Right lung (tissue), 2 donors: ENCODE measurements at regions not wholly inside any gene's neighbourhood (a gene's known extent, or its start where the extent isn't known, plus 50 kb on each side); places are given as distances from the start of the nearest gene placed in this dataset.
"Not testable (repeated sequence)": the region's sequence is repeated elsewhere in the genome, so short reads cannot be mapped to it uniquely, and the experiment has no call there.

ENCODE experiments used
- DNase-seq, 2 donors: peaks; one replicate each; pipeline ENCODE4 v3.0.0-alpha.2; 2013

GRCh38 chr13:110010404-110011138 lies 224.2 kb upstream of the IRS2 start:
- DNase-seq: no peak

DNA sequence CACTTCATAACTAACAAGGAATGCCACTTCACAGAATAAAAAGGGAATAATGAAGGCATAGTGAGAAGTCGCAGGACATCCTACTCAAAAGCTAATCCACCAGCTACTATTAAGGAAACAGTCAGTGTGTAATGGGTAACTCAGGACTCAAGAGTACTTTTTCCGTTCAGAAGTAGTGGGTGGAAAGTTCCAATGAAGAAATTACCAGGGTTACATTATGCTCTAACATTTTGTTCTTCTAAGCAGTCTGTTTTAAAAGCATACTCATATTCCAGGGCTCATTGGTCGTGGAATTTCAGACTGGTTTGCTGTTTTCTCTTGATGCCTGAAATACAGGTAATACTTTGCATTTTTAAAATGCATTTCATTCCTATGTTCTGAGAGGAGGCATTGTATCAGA lies 222.4 kb upstream of the IRS2 start:
- DNase-seq: no peak

DNA sequence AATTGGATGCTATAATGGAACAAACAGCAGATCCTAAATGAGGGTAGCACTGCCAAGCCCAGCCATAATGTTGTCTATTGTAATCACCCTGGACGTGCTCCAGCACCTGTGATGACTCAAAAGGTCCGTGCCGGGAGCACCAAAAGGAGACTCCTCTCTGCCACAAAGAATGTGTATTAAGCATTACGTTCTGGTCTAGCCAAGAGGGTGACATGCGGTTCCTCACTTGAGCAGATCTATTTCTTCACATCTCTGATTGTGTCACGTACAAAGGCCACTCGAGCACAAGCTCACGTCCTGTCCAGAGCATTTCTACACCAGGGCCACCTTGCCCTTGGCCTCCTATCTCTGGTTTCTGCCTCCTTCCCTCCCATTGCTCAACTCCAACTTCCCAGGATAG lies 219.9 kb upstream of the IRS2 start:
- no peak for DNase-seq

- no peak for DNase-seq
Measured at GRCh38 chr13:110005563-110005962, 219.2 kb upstream of the IRS2 start.

DNA sequence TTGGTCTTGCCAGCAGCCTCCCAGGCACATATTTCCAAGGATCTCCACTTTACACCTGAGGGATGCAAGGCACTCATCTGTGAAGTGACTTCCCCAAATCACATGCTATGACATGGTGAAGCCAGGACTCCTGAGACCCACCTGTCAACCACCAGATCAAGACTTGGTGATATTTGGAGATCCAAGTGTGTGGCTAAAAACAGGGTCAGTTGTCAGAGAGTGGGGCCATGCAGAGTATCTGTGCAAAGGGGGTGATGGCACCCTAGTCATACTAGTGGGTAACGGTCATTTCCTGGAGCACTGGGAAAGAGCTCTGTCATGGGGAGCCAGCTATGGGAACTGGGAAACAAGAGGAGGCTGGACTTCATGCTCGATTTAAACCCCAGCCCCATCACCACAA lies 218.4 kb upstream of the IRS2 start:
- no peak for DNase-seq

DNA sequence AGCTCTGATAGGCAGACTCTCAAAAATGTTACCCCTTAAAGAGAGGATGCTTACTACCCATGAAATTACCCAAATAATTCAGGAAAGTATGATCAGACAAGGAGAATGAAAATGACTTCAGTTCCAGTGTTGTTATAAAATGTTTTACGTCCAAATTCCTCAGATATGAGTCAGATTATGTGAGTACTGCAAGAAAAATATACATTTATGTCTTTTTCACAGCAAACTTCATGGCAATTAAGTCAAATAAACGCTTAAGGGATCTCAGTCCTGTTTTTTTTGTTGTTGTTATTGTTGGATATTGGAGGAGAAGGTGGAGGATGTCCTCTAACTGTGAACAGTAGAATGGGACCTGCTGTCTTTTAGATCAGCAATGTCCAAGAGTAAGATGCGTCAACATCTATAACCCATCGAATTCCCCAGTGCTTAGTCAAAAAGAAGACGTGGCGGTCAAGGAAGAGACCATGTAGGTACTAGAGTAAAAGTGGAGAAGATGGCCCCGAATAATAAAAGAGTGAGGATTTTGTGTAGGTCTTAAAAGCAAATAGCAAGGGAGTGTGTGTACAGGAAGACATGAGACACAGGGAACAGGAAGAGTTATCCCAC lies 215.4 kb upstream of the IRS2 start:
- no peak for DNase-seq

DNA sequence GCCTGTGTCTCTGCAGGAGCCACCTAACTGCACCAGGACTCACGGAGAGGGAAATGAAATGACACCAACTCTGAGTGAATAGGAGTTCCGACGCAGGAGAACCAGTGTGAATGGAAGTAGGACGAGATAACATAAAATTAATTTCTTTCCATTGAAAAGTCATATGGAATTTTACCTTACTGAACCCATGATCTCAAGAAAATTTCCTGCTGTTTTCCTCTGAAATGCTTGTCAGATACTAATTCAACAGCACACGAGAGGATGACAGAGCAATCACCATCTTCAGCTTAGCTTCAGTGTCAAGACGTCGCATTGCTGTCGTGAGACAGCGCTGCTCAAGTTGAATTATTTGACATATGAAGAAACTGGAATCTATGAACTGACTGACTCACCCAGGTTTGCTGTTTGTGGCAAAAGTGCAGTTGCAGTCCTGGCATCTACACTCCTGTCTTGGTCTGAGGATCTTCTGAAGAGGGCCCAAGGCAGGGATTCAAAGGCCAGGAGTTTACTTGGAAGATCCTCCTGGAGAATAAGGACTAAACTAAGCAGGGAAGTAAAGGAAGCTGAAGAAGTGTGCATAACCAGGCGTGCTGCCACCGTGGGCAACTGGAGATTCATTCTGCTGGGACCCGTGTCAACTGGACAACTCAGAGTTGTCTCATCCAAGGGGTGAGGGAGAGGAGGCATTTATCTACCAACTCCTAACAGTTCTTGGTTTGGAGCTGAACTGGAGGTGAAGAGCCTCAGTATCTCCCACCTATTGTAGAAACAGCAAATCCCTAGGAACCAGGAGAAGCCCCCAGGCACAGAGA lies 214.4 kb upstream of the IRS2 start:
- no peak for DNase-seq

DNA sequence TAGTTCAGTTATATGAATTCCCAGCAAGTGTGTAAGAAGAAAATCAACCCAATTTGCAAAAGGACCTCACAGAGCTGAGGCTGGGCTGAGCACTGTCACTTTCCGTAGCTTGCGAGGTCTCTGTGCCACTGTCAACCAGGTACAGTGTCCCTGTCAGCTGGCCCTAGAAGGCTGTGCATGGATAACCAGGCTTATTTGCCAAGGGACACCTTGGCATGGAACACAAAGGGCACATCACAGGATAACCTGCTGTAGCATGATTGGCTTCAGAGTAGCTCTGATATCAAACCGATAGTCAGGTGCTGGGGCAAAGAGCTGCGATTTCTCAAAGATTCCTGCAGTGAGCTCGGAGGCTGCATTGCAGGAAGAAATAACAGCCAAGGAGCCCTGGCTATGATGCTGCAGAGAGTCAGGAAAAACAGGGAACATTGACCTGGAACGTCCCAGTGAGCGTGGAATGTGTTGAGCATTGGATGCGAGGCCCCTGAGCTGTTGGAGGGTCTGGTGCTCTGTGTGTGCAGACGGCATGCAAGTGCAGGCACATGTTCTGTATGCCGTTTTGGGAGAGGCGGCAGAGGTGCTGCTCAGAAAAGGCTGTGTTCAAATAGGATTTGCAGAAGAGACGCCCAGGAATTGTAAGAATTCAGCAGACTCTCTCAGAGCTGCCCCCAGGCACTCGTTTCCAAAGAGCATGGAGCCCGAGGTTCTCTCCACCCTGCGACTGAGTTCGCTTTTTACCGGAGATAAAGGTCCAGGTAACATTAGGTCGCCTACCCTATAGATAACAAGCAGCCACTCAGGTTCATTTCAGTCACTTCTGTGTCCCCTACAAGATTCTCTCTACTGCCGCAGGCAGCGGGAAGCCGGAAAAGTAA lies 213.5 kb upstream of the IRS2 start:
- no peak for DNase-seq

- DNase-seq: no peak
Measured at GRCh38 chr13:109998684-109999533, 212.5 kb upstream of the IRS2 start.

GRCh38 chr13:109998037-109998436 lies 211.7 kb upstream of the IRS2 start:
- DNase-seq: no peak

GRCh38 chr13:109997056-109997595 lies 210.7 kb upstream of the IRS2 start:
- not testable (repeated sequence) for DNase-seq

DNA sequence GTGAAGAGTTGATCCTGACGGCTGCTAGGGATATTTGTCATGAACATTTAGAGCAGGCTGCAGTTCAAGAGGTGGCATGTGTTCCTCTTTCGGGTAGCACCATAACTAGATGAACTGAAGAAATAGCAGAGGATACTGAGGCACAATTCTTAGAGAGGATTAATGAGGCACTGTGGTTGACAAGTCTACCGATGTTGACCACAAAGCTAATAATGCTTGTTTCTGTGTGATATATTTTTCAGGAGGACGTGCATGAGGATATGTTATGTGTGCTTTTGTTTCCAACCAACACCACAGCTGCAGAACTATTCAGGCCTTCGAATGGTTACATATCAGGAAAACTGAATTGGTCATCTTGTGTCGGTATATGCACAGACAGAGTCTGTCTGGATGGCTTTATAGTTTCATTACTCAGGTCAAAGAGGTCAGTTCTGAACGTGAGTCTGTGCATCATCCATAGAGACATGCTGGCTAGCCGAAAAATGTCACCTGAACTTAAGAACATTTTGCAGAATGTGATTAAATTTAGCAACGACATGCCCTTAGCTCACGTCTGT lies 210.1 kb upstream of the IRS2 start:
- no peak for DNase-seq

DNA sequence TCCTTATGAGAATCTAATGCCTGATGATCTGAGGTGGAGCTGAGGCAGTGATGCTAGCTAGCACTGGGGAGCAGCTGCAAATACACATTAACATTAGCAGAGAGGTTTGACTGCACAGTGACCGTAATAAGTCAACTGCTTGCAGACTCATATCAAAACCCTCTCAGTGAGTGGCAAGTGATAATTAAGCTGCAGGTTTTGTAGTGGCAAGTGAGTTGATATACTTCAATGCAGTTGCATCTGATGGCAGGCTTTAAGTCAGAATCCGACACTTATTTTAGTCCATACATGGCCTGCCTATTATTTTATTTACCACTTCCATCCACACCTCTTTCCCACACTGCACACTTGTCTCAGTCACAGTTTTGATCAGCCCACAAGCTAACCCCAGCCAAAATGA lies 209.2 kb upstream of the IRS2 start:
- no peak for DNase-seq

- DNase-seq: no peak
Measured at GRCh38 chr13:109990296-109990695, 203.9 kb upstream of the IRS2 start.

DNA sequence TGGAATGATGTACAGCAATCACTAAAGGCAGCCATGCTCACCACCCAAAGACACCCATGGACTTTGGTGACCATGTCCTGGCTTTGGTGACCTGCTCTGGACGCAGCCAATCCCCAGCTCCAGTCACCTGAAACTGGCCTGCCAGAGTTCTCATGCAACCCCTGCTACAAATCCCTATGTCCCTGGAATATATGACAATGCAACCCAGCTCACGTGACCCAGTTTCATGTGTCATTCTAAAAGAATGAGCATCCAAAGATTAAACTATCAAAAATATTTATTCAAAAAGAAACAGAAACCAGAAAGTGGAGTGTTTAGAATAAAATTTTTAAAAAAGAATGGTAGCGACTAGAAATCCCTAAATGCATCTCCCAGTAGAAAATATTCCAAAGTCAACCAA lies 203.3 kb upstream of the IRS2 start:
- DNase-seq: no peak

- no peak for DNase-seq
Measured at GRCh38 chr13:109989155-109989554, 202.8 kb upstream of the IRS2 start.

GRCh38 chr13:109986851-109987250 lies 200.5 kb upstream of the IRS2 start:
- no peak for DNase-seq

GRCh38 chr13:109985871-109986450 lies 199.6 kb upstream of the IRS2 start:
- DNase-seq: no peak

DNA sequence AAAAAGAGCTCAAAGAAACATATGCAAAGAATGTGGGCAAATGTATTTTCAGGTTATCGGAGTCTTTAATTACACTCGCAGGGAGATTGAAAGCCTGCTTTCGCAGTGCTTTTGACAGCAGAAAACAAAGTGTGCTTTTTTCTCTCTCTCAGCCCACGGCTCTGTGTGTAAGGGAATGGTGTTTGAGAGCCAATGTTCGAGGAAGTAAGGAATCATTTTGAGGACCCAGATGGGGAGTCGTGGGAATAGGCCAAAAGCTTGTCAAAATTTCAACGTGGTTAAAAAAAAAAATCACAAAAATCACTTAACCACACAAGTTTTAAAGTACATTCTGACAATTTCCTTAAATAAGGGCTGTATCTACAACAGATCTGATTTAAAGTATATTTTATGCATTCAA lies 197.1 kb upstream of the IRS2 start:
- no peak for DNase-seq

- no peak for DNase-seq
Measured at GRCh38 chr13:109981000-109981399, 194.6 kb upstream of the IRS2 start.
